Neuron (in vitro differentiated cells): ENCODE measurements at regions not wholly inside any gene's neighbourhood (a gene's known extent, or its start where the extent isn't known, plus 50 kb on each side); places are given as distances from the start of the nearest gene placed in this dataset.

Source experiments
- H2AFZ ChIP-seq: one replicate; pipeline ENCODE4 v1.6.1; 2013; ENCODE audit warnings: low read depth, mild to moderate bottlenecking, inconsistent platforms, low read length, moderate library complexity
- H3K27me3 ChIP-seq: one replicate; pipeline ENCODE4 v1.6.1; 2013; ENCODE audit warnings: low read length; ENCODE audit not compliant: insufficient read depth
- H3K36me3 ChIP-seq: one replicate; pipeline ENCODE4 v1.6.1; 2013; ENCODE audit warnings: low read length; ENCODE audit not compliant: insufficient read depth
- H3K4me1 ChIP-seq: one replicate; pipeline ENCODE4 v1.6.1; 2013; ENCODE audit warnings: low read length; ENCODE audit not compliant: insufficient read depth
- H3K4me3 ChIP-seq: 2 replicates; pipeline ENCODE4 v1.5.1; 2013; ENCODE audit warnings: mild to moderate bottlenecking, low read length, moderate library complexity
- H3K9me3 ChIP-seq: one replicate; pipeline ENCODE4 v1.6.1; 2013; ENCODE audit warnings: low read length

DNA sequence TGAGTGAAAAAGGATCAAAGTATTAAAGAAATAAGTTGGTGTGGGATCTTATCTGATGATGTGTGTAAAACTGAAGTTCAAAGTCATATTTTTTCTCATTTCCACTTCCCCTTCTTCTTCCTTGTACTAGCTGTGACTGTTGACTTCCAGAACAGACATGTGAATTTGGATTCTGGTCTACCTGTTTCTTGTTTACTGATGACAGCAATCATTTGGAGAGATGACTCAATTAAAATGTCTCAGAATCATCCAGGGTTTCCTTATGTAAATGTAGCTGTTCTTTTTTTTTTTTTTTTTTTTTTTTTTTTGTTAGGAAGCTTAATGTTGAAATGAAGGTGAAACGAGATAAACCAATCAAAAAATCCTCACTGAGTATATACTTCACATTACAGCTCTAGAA lies 819.9 kb upstream of the PIK3C3 start:
- Histone ChIP-seq H3K27me3 (no peaks in the 10 kb centered on the region), H3K36me3 (no peaks in the 10 kb centered on the region), H3K9me3 (no peaks in the 10 kb centered on the region), H2AFZ (no peak overlapping the region), H3K4me1 (no peaks in the 10 kb centered on the region), H3K4me3 (no peak overlapping the region)

DNA sequence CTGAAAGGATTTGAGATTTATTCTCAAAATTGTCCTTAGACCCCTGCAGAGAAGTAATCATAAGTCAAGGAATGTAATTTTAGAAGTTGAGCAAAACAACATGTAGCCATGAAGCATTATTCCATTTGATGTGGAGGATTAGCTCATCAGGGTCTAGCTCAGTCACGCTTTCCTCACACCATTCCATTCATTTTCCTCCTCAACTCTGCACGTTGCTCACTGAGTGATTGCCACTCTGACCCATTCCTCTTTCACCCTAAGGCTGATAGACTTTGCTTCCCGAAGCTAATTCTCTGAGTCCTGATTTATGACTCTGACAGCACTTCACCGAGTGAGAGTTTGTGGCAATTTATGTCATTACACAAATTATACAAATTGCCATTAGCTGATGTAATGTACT lies 820.6 kb upstream of the PIK3C3 start:
- Histone ChIP-seq H3K36me3 (no peaks in the 10 kb centered on the region), H3K9me3 (no peaks in the 10 kb centered on the region), H3K4me1 (no peaks in the 10 kb centered on the region), H3K27me3 (no peaks in the 10 kb centered on the region), H2AFZ (no peak overlapping the region), H3K4me3 (no peak overlapping the region)

DNA sequence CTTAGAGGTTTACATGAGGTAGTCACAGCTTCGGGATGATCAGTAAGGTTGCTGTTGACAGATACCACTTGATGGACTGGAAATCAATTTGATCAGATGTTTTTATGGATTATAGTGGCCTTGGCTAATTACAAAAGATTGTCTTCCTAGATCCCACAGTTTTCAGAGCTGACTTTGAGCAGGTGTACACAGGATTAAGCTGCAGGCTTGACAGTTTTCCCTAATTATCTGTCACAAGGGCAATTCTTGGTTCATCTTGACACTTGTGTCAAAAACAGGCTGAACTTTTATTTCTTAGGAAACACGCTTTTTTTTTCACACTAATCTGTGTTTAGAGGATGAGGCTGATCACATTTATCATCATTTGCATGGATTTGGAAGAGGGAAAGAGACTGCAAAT lies 824.0 kb upstream of the PIK3C3 start:
- Histone ChIP-seq H3K36me3 (no peaks in the 10 kb centered on the region), H2AFZ (no peak overlapping the region), H3K27me3 (no peaks in the 10 kb centered on the region)

DNA sequence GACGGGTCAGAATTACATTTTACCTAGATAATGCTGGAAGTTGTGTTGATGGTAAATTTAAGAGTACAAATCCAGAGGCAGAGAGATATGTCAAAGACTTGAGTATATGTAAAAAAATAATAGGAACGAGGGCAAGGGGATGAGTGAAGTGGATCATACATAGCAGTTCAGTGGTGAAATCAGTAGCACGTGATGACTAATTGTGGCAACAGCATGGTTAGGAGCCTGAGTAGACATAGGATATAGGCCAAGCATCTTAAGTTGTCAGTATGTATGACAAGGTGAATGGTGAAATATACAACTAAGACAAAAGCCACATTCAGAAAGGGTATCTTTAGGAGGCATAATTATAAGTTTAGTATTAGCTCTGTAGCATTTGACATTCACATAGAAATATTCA lies 826.5 kb upstream of the PIK3C3 start:
- Histone ChIP-seq H3K9me3 (no peaks in the 10 kb centered on the region), H3K4me1 (no peaks in the 10 kb centered on the region), H3K36me3 (no peaks in the 10 kb centered on the region), H2AFZ (no peak overlapping the region), H3K27me3 (no peaks in the 10 kb centered on the region), H3K4me3 (no peak overlapping the region)

More for the DNA sequence above, 824.0 kb upstream of the PIK3C3 start:
- no peak overlapping the region for H3K4me3 ChIP-seq
- H3K9me3 ChIP-seq: no peaks in the 10 kb centered on the region
- no peaks in the 10 kb centered on the region for H3K4me1 ChIP-seq

DNA sequence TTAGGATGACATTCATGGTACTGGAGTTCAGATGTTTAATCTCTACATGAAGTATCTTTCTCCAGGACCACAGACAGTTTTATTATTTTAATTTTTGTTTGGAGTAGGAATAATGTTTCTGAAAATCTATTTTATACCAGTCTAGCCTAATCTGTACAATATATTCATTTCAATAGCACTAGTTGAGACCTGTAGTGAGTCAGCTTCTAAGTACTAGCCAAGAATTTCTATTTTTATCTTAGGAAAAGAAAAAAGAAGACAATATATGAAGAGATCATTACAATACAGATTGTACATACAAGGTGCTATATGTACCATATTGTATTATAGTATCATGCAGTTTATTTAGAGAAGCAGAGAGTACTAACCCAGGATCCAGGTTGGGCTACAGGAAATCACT lies 826.9 kb upstream of the PIK3C3 start:
- H3K27me3 ChIP-seq: no peaks in the 10 kb centered on the region
- H3K4me3 ChIP-seq: no peak overlapping the region
- H2AFZ ChIP-seq: no peak overlapping the region
- H3K9me3 ChIP-seq: no peaks in the 10 kb centered on the region
- no peaks in the 10 kb centered on the region for H3K36me3 ChIP-seq
- H3K4me1 ChIP-seq: no peaks in the 10 kb centered on the region

DNA sequence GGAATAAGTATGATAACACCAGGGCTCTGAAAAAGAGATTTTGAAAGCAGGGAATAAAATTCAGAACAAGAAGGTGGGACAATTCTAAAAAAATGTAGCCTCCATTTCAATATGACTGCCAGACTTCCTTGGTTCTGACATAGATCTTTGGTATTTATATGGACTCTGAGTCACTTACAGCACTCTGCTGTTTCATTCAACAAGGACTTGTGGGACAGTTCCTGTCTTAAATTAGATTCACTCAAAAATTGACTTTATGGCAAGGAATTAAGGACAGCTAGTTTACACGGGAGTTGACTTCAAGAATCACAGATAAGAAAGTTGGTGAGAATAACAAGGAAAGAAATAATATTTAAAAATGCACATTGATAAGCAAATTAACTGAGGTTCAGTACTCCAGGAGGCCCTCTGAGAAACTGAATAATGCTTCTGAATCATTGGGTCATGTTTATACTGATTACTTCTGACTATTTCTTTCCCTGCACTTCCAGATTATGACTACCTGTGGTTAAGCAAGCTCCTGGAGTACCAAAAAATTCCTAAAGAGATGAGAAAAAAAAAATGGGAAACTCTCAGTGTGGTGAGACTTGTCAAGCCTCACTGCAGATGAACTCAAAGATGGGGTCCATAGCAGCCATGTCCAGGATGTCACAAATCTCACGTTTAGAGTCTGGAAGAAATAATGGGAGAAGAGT lies 828.3 kb upstream of the PIK3C3 start:
- Histone ChIP-seq H2AFZ (no peak overlapping the region), H3K27me3 (no peaks in the 10 kb centered on the region), H3K4me3 (no peak overlapping the region), H3K9me3 (no peaks in the 10 kb centered on the region), H3K36me3 (no peaks in the 10 kb centered on the region), H3K4me1 (no peaks in the 10 kb centered on the region)

DNA sequence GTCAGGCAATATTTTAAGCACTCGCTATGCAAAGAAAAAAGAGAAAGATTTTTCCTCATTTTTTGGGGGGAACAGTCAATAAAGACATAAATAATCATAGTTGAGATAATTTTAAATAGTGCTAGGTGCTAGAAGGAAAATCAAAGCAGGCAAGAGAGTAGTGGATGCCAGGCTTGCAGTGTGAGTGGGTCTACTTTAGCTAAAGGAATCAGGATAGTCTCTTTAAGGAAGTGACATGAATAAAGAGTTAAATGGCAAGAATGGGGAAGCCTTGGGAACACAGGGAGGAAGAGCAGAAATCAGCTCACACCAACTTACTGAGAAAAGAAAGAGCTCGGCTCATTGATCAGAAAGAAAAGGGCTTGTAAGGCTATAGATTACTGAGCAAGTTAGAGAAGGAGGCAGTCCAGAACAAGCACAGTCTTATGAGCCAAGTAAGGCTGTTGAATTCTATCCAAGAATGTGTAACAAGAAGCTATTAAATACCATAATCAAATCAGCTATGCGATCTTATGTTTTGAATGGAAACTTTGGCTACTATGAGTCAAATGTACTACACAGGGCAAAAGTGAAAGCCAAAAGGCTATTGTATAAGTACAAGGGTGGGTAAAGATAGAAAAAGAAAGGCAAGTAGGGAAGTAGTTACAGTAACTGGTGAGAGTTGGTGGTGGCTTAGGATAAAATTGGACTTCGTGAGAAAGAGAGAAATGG lies 833.8 kb upstream of the PIK3C3 start:
- Histone ChIP-seq H3K4me3 (no peak overlapping the region), H3K27me3 (no peaks in the 10 kb centered on the region), H2AFZ (no peak overlapping the region), H3K4me1 (peaks cover 2% of the 10 kb centered on the region), H3K9me3 (no peaks in the 10 kb centered on the region), H3K36me3 (no peaks in the 10 kb centered on the region)

DNA sequence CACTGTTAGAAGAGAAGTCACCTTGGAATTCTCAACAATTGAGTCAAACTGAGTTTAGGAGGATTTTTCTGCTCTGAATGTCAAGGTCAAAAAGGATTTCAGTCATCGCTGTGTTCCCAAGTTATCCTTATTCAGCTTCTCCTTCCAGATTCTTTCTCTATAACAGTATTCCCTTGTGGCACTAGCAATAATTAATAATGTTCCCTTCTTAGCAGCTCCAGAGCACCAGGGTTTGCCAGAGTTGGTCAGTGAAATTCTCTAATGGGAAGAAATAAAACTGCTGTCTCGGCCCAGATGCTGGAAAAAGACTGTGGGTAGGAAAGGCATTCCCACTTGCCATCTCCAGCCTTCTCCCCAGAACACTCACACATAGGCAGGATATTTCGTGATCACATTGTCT lies 836.0 kb upstream of the PIK3C3 start:
- Histone ChIP-seq H3K9me3 (no peaks in the 10 kb centered on the region), H3K27me3 (no peaks in the 10 kb centered on the region), H3K36me3 (no peaks in the 10 kb centered on the region), H3K4me1 (peaks cover 6% of the 10 kb centered on the region), H3K4me3 (no peak overlapping the region), H2AFZ (no peak overlapping the region)

DNA sequence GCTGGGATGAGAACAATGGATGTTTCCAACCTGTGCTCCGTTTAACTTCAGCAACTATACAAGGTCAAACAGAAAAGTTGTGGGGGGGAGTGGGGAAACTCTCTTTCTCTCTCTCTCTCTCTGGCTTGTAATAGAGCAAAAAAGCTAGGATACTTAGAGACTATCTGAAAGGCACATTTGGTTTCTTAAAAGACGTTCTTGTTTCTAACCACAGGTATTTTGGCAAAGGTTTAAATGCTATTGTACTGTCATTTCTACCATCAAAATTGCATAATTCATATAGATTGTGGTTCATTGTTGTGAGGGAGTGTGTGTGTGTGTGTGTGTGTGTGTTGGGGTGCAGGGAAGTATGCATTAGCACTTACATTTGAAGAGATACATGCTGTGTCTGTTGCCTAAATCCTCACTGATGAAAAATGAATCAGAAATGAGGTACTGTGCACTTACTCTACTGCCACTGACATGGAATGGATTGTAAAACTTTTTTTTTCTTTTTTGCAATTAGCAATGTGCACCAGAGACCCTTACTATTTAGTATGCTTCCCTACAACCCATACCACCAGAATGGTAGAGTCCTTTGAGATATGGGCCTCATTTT lies 841.0 kb upstream of the PIK3C3 start:
- Histone ChIP-seq H3K9me3 (peaks cover 2% of the 10 kb centered on the region), H3K4me1 (peaks cover 9% of the 10 kb centered on the region), H3K36me3 (no peaks in the 10 kb centered on the region), H3K4me3 (no peak overlapping the region), H3K27me3 (no peaks in the 10 kb centered on the region), H2AFZ (no peak overlapping the region)

DNA sequence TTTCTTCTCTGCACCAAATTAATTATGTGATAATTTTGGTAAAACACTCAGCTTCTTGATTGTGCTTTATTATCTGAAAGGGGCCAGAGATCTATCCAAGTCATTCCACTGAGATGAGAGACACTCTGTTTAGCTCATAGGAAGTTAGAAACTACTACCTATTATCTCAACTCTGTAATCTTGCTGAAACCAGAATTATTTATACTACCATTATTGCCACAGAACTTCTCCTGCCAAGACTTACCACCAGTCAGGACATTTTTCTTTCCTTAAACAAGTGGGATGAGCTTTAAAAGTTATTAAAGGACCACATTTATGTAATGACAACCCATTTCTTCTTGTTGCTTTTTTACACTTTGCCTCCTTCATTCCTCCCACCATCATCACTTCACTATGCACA lies 855.6 kb upstream of the PIK3C3 start:
- Histone ChIP-seq H3K4me1 (peaks cover 4% of the 10 kb centered on the region), H3K27me3 (no peaks in the 10 kb centered on the region), H3K4me3 (no peak overlapping the region), H3K9me3 (no peaks in the 10 kb centered on the region), H3K36me3 (no peaks in the 10 kb centered on the region), H2AFZ (no peak overlapping the region)

DNA sequence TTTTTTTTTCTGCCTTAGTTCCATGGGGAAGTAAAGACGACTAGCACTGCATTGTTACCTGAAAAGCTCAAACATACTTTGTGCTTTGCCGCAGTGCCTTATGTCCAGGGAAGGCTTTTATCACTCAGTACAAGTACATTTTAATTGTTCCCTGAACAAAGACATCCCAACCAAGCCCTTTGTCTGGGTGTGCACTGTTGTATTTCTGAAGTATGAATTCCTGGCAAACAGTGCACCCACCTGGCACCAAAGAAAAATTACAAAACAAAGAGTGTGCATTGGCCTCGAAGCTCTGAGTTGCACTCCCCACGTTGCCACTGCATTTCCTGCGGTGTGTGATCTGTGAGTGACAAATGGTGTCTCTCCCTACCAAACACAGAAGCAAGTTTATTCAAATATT lies 858.5 kb upstream of the PIK3C3 start:
- H2AFZ ChIP-seq: no peak overlapping the region
- no peak overlapping the region for H3K4me3 ChIP-seq
- no peaks in the 10 kb centered on the region for H3K36me3 ChIP-seq
- no peaks in the 10 kb centered on the region for H3K9me3 ChIP-seq
- H3K27me3 ChIP-seq: no peaks in the 10 kb centered on the region
- peaks cover 4% of the 10 kb centered on the region for H3K4me1 ChIP-seq

DNA sequence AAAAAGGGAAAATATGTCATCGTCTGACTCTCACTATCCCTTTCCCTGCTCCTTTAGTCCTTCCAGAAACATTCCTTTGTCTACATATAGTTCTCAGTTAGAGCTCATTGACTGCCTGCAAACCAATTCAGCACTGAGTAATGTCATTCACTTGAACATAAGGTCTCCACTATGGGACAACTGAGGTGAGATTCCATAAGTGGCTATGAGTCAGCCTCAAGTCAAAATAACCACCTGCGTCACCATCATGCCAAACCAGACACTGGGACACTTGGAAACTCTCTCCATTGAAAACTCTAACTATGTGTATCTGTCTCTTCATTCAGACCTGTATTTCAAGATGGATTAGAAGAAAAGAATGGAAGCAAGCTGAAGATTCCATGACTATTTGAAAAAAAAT lies 878.0 kb upstream of the PIK3C3 start:
- H3K27me3 ChIP-seq: no peaks in the 10 kb centered on the region

DNA sequence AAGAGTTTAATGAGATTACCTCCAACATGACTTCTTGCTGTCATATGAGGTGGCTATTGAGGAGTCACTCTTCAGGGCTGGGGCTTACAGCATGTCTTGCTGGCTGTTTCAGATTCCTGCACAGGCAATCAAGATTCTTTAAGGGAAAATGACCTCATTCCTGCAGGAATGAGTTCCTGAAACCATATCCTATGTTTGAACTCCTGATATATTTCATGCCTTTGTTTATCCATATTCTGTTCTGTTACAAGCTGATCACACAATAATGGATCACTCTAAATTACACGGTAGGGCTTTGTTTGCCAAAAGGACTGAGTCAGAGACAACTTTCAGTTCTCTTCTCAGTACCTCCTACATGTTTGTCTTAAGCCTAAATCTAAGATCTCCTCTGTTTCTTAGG lies 879.8 kb upstream of the PIK3C3 start:
- Histone ChIP-seq H3K27me3 (no peaks in the 10 kb centered on the region), H2AFZ (no peak overlapping the region), H3K4me3 (no peak overlapping the region), H3K9me3 (no peaks in the 10 kb centered on the region), H3K4me1 (no peaks in the 10 kb centered on the region), H3K36me3 (no peaks in the 10 kb centered on the region)

More for the DNA sequence above, 878.0 kb upstream of the PIK3C3 start:
- H3K4me1 ChIP-seq: no peaks in the 10 kb centered on the region
- no peak overlapping the region for H2AFZ ChIP-seq
- H3K9me3 ChIP-seq: no peaks in the 10 kb centered on the region
- no peaks in the 10 kb centered on the region for H3K36me3 ChIP-seq
- no peak overlapping the region for H3K4me3 ChIP-seq
